ENCODE measurements at regions not wholly inside any gene's neighbourhood (a gene's known extent, or its start where the extent isn't known, plus 50 kb on each side); places are given as distances from the start of the nearest gene placed in this dataset.

- H3K79me2 ChIP-seq (ENCODE audit: control insufficient read depth, insufficient read depth, low read length) = no peaks in the 10 kb centered on the region
- no peak overlapping the region for H3K4me3 ChIP-seq
- FAIRE-seq (no peak), ATAC-seq (no peak), DNase-seq (ENCODE audit: low read depth, low spot score) (no peak)
- SMC1A ChIA-PET (ENCODE audit: uncharacterized antibody, unreplicated experiment) = interaction anchor here (0.7 to 3.7 kb wide), 9 partner anchors 21 to 92 kb away, joined by 3 to 11 read pairs (median 3); no protein-coding TSS in a partner anchor
- in situ Hi-C loops (cut with MboI) = no loop called here
- CTCF ChIA-PET = interaction anchor here (0.7 to 8.9 kb wide), 4 partner anchors 16 to 167 kb away, joined by 3 to 65 read pairs (median 6); no protein-coding TSS in a partner anchor
- BruUV-seq (replicated peaks) = no TSS peak
- no peak overlapping the region for H3K4me2 ChIP-seq (ENCODE audit: control insufficient read depth, insufficient read depth)
- H3K9ac ChIP-seq (ENCODE audit: control insufficient read depth, insufficient read depth, low read length) = no peak overlapping the region
- POLR2A ChIA-PET = interaction anchor here (0.5 kb wide), 1 partner anchor 32 kb away, joined by 3 read pairs; no protein-coding TSS in a partner anchor
- H3K4me1 ChIP-seq (ENCODE audit: control insufficient read depth, insufficient read depth, low read length) = no peaks in the 10 kb centered on the region
- intact Hi-C loops (cut with micrococcal nuclease; ENCODE audit: unreplicated experiment) = no loop called here
- no peaks in the 10 kb centered on the region; the same call in 2 of the 3 replicates for H3K9me3 ChIP-seq (replicated peaks; ENCODE audit: control insufficient read depth, insufficient read depth, low read length)
- TF ChIP-seq ZBED1 (IDR thresholded peaks at IDR 0.05; ENCODE audit: borderline replicate concordance) (no peak), MYB (IDR thresholded peaks at IDR 0.05; ENCODE audit: borderline replicate concordance, low read depth, low read length) (no peak), HCFC1 (IDR thresholded peaks at IDR 0.05; ENCODE audit: low read length) (no peak), POLR2AphosphoS5 (IDR thresholded peaks at IDR 0.05; ENCODE audit: low read length) (no peak), SUZ12 (IDR thresholded peaks at IDR 0.05; ENCODE audit: unreplicated experiment) (no peak), E2F4 (IDR thresholded peaks at IDR 0.05; ENCODE audit: low read depth, low read length) (no peak), CBX5 (IDR thresholded peaks at IDR 0.05; ENCODE audit: low read depth) (no peak), ZBTB33 (IDR thresholded peaks at IDR 0.05) (no peak), ZNF217 (IDR thresholded peaks at IDR 0.05) (no peak), RAD21 (IDR thresholded peaks at IDR 0.05; ENCODE audit: insufficient read depth, low read depth, low read length) (no peak), JUNB (IDR thresholded peaks at IDR 0.05) (no peak)
- no peaks in the 10 kb centered on the region for H4K20me1 ChIP-seq (ENCODE audit: control insufficient read depth, insufficient read depth)
- no peaks in the 10 kb centered on the region for H3K36me3 ChIP-seq (ENCODE audit: control insufficient read depth in 2 of 2, insufficient read depth in 2 of 2, low read length in 1 of 2)
- H2AFZ ChIP-seq (ENCODE audit: control insufficient read depth, low read depth, low read length) = no peak overlapping the region
- no peak overlapping the region for H3K27ac ChIP-seq (ENCODE audit: control insufficient read depth, insufficient read depth)
- RAD21 ChIA-PET (ENCODE audit: unreplicated experiment) = interaction anchor here (1.7 to 2.3 kb wide), 2 partner anchors 91 to 93 kb away, joined by 4 to 9 read pairs; no protein-coding TSS in a partner anchor
- no peaks in the 10 kb centered on the region for H3K27me3 ChIP-seq (replicated peaks in 1 of 2; ENCODE audit: control insufficient read depth in 2 of 2, insufficient read depth in 2 of 2, low read length in 1 of 2)
- 0% methylated on average over 3 of the region's 3 CpGs for WGBS (ENCODE audit: insufficient coverage, insufficient replicate concordance, low lambda C conversion rate, missing lambda C conversion rate)
Observed at GRCh38 chr5:133777951-133778350, 165.6 kb upstream of the FSTL4 start.
